NOMO-1 (cell line): ENCODE measurements at regions not wholly inside any gene's neighbourhood (a gene's known extent, or its start where the extent isn't known, plus 50 kb on each side); places are given as distances from the start of the nearest gene placed in this dataset.

Experiments
- DNase-seq, 2 experiments: peaks; one replicate each; lab custom pipeline; 2025; ENCODE audit not compliant: unreplicated experiment in 2 of 2; lab: John Stamatoyannopoulos, UW

DNA sequence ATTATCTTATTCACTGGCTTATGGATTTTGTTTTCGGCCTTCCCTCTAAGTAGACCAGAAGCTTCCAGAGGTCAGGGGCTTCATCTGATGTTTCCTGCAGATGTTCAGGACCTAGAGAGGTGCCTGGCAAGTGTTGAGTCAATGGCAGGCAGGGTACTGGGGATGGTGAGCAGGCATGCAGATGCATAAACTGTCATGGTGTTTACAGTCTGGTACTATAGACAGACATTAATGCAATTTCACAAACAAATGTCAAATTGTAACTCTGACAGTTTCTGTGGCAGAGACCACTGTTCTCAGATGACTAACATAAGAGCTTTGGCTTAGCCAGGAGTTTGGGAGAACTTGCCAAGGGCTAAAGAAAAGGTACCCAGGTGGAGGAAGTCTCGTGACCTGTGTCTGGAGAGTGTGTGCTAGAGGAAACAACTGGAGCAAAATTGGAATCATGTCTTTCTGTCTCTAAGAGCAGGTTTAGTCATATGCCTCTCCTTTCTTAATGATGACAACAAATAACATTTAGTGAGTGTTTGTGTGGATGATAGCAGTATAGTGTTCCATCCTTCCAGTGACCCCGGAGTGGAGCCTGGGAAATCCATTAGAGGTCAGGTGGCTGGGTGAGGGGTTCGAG is 53.7 kb upstream of the TRAK1 start:
- no peak for DNase-seq

DNA sequence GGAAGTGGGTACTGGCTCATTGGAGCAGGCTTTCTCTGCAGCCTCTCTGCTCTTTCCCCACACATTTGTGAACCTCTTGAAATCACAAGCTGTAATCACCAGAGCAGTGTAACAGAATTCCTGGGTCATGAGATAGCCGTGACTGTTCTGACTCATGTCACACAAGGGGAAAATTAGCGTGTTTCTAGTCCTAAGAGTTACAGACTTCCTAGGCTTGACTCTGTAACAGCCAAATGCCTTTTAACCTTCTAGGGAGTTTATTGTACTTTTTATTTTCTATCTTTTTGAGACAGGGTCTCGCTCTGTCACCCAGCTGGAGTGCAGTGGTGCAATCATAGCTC is 54.7 kb upstream of the TRAK1 start:
- no peak for DNase-seq

DNA sequence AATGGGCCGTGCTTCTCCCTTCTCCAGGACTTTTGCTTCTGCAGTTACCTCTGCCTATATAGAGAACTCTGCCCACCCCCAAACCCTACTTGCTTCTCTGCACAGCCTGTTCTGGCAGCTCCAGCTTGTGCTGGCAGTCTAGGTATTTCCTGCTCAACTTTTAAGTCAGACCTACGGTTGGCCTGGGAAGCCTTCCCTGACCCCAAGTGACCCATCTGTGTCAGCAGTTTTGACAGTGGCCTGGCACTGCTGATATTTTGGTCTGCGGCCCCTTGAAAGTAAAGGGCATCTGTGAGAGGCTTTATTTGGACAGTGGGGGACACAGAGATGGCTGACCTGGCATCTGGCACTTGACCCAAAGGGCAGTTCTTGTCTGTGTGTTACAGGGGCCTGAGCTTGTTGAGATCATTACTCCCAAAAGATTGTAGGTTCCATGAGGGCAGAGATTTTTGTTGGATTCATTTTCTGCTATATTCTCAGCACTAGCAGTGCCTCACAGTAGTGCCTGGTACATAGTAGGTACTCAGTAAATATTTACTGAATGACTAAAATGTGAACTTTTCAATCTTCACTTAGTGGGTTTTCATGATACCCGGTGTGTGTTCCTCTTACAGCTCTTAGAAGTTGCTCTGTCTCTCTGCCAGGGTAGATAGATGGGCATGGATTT is 55.2 kb upstream of the TRAK1 start:
- no peak for DNase-seq

GRCh38 chr3:42035007-42035406 is 56.1 kb upstream of the TRAK1 start:
- no peak for DNase-seq

- DNase-seq, result no peak
Observed at GRCh38 chr3:42033741-42034140, 57.4 kb upstream of the TRAK1 start.

- DNase-seq, result peak in 1 of 2 experiments; percentile 8
Observed at GRCh38 chr3:42032693-42033349, 58.3 kb upstream of the TRAK1 start.

- DNase-seq, result no peak
Observed at GRCh38 chr3:42031808-42032480, 59.2 kb upstream of the TRAK1 start.

GRCh38 chr3:42028474-42028873 is 62.7 kb upstream of the TRAK1 start:
- no peak for DNase-seq

DNA sequence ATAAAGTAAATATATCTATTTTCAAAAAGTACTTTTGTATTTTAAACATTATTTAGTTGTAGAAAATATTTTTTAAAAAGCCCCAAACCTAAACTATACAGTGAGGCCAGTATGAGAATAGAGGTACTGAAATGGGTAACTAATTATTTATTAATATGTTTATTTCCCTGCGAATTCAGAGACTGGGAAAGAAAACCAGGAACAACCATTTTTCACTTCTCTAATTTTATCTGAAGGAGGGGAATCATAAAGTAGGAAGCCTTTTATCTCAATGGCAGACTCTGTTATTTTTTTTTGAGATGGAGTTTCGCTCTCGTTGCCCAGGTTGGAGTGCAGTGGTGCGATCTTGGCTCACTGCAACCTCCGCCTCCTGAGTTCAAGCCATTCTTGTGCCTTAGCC is 63.6 kb upstream of the TRAK1 start:
- no peak for DNase-seq

GRCh38 chr3:42025370-42026138 is 63.7 kb upstream of the ULK4 start:
- peak; percentile 51 to 54 for DNase-seq

GRCh38 chr3:42024591-42025351 is 62.9 kb upstream of the ULK4 start:
- no peak for DNase-seq

GRCh38 chr3:42023380-42023779 is 61.5 kb upstream of the ULK4 start:
- DNase-seq, result no peak

DNA sequence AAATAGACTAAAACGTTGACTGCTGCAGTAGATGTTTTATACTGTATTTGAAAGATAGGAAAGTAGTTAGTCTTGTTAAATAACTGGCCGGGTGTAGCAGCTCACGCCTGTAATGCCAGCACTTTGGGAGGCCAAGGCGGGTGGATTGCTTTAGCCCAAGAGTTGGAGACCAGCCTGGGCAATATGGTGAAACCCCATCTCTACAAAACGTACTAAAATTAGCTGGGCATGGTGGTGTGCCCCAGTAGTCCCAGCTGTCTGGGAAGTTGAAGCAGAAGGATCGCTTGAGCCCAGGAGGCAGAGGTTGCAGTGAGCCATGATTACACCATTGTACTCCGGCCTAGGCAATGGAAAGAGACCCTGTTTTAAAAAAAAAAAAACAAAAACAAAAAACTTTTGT is 60.5 kb upstream of the ULK4 start:
- DNase-seq, result no peak

GRCh38 chr3:42020684-42021307 is 58.9 kb upstream of the ULK4 start:
- DNase-seq, result no peak

GRCh38 chr3:42019953-42020260 is 58.0 kb upstream of the ULK4 start:
- no peak for DNase-seq

- DNase-seq, result no peak
Observed at GRCh38 chr3:42019144-42019952, 57.4 kb upstream of the ULK4 start.

GRCh38 chr3:42014921-42015533 is 53.1 kb upstream of the ULK4 start:
- peak; percentile 33 to 48 for DNase-seq

- DNase-seq, result peak; percentile 17 to 60
Observed at GRCh38 chr3:42014458-42014920, 52.6 kb upstream of the ULK4 start.
